ENCODE measurements at regions not wholly inside any gene's neighbourhood (a gene's known extent, or its start where the extent isn't known, plus 50 kb on each side); places are given as distances from the start of the nearest gene placed in this dataset.

DNA sequence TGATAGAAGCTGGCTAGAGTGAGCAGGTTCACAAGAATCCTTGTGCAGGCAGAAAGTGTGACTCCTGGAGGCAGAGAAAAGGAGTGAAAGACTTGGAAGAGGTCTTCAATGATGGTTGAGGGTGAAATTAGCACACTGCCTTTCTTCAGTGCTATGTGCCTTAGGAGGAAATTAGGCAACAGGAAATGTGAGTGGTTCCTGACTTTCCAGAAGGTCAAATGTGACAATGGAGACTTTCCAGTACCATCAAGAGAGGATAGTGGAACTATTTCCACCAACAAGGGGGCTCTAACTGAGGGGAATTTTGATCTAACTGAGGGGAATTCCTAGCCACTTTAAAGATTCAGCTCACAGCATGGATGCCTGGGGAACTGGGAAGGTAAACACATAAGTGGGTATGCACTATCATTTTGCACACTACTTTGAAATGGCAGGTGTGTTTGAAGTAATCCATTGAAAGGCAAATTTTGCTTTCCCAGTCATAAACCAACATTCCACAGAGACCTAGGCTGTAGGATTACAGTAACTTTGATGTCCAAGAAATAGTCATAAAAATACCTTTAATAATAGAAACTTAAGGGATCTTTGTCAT lies 90.0 kb downstream of the PERP start (continued):
- TF ChIP-seq, protein P1, sequence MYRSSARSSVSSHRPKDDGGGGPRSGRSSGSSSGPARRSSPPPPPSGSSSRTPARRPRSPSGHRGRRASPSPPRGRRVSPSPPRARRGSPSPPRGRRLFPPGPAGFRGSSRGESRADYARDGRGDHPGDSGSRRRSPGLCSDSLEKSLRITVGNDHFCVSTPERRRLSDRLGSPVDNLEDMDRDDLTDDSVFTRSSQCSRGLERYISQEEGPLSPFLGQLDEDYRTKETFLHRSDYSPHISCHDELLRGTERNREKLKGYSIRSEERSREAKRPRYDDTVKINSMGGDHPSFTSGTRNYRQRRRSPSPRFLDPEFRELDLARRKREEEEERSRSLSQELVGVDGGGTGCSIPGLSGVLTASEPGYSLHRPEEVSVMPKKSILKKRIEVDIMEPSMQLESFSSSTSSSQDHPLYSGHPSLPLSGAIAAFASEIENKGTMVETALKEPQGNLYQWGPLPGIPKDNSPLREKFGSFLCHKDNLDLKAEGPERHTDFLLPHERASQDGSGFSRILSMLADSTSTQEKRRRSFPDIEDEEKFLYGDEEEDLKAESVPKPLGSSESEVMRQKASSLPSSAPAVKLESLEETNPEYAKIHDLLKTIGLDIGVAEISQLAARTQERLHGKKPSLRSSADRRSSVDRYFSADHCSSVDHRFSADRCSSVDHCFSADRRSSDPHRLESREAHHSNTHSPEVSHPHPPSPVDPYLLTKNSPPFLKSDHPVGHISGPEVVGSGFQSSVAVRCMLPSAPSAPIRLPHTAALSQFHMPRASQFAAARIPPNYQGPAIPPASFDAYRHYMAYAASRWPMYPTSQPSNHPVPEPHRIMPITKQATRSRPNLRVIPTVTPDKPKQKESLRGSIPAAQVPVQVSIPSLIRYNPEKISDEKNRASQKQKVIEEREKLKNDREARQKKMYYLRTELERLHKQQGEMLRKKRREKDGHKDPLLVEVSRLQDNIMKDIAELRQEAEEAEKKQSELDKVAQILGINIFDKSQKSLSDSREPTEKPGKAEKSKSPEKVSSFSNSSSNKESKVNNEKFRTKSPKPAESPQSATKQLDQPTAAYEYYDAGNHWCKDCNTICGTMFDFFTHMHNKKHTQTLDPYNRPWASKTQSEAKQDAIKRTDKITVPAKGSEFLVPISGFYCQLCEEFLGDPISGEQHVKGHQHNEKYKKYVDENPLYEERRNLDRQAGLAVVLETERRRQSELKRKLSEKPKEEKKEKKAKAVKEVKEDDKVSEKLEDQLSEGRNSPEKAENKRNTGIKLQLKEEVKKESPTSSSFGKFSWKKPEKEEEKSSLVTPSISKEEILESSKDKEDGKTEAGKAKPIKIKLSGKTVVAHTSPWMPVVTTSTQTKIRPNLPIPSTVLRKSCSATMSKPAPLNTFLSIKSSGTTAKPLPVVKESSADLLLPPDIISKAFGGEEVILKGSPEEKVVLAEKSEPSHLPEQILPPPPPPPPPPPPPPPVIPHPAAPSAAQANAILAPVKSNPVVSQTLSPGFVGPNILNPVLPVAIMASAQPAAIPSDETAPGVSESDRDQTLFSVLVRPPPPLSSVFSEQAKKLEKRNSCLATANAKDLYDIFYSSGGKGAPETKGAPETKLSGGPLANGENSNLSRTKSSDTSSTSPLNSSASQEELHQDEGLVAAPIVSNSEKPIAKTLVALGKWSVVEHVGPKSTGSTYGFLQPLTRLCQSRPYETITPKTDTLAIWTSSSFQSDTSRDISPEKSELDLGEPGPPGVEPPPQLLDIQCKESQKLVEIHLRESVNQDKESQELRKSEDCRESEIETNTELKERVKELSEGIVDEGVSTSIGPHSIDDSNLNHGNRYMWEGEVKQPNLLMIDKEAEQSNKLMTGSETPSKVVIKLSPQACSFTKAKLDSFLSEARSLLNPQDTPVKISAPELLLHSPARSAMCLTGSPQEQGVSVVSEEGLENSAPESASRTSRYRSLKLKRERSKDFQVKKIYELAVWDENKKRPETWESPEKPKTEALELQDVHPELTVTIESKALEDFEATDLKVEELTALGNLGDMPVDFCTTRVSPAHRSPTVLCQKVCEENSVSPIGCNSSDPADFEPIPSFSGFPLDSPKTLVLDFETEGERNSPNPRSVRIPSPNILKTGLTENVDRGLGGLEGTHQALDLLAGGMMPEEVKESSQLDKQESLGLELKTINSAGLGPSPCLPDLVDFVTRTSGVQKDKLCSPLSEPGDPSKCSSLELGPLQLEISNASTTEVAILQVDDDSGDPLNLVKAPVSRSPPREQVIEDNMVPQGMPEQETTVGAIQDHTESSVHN (IDR thresholded peaks at IDR 0.05; ENCODE audit: borderline replicate concordance in 1 of 2, low read depth in 1 of 2): no peak
- TF ChIP-seq E2F3 (CRISPR knock-in tag; IDR thresholded peaks at IDR 0.05) (no peak), CREM (IDR thresholded peaks at IDR 0.05; ENCODE audit: low read depth) (no peak)

Measured in K562 (cell line).